Adrenal gland (tissue), 5 donors: ENCODE measurements at regions not wholly inside any gene's neighbourhood (a gene's known extent, or its start where the extent isn't known, plus 50 kb on each side); places are given as distances from the start of the nearest gene placed in this dataset.

Source experiments
- POLR2A ChIP-seq, 2 donors: fragments of 450-650 bp; IDR thresholded peaks; one replicate each; pipeline ENCODE4 v1.6.1; 2017; ENCODE audit warnings: antibody characterized with exemption in 2 of 2, mild to moderate bottlenecking in 2 of 2, moderate library complexity in 1 of 2
- TF ChIP-seq, protein P1 (sequence below), 6 experiments: fragments of 450-650 bp in 4 of 6; fragments of 200-600 bp in 2 of 6; sonication (generic) in 1 of 6; IDR thresholded peaks; 1 replicate in 5 of 6; 2 replicates in 1 of 6; pipeline versions ENCODE4 v1.5.1 to v1.8.0; 2016 to 2021; ENCODE audit warnings: antibody characterized with exemption in 6 of 6, mild to moderate bottlenecking in 2 of 6, moderate library complexity in 1 of 6
- donor health status: DM: no; HTN: no; CAD: no.

DNA sequence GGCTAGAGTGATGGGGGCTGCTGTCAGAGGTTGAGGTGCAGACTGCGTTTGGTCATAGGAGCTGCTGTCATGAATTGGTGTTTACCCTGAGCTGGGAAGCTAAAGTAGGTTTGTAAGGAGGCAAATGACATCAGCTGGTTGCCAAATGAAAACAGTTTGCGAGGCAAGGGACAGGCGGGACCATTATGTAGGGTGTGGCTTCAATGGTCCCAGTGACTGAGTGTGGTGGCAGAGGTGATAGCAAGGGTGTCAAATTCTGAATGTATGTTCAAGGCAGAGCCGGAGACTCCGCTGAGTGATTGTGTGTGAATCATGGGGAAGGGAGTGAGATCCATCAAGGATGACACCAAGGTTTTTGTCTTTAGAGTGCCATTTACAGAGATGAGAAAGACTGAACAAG, 359.5 kb downstream of the VRK1 start:
- TF ChIP-seq, protein P1, sequence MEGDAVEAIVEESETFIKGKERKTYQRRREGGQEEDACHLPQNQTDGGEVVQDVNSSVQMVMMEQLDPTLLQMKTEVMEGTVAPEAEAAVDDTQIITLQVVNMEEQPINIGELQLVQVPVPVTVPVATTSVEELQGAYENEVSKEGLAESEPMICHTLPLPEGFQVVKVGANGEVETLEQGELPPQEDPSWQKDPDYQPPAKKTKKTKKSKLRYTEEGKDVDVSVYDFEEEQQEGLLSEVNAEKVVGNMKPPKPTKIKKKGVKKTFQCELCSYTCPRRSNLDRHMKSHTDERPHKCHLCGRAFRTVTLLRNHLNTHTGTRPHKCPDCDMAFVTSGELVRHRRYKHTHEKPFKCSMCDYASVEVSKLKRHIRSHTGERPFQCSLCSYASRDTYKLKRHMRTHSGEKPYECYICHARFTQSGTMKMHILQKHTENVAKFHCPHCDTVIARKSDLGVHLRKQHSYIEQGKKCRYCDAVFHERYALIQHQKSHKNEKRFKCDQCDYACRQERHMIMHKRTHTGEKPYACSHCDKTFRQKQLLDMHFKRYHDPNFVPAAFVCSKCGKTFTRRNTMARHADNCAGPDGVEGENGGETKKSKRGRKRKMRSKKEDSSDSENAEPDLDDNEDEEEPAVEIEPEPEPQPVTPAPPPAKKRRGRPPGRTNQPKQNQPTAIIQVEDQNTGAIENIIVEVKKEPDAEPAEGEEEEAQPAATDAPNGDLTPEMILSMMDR (IDR thresholded peaks at IDR 0.05) = no peak
- no peak for TF ChIP-seq POLR2A (IDR thresholded peaks at IDR 0.05)
